Spleen (tissue), 7 donors: ENCODE measurements at regions not wholly inside any gene's neighbourhood (a gene's known extent, or its start where the extent isn't known, plus 50 kb on each side); places are given as distances from the start of the nearest gene placed in this dataset.

Experiments
- CTCF ChIP-seq, 11 experiments: fragments of 200-600 bp in 7 of 11; fragments of 450-650 bp in 4 of 11; sonication (generic) in 4 of 11; IDR thresholded peaks in 8 of 11; conservative IDR thresholded peaks in 3 of 11; 1 replicate in 7 of 11; 2 replicates in 4 of 11; pipeline versions ENCODE4 v1.4.0 to v1.8.0; 2016 to 2021; ENCODE audit warnings: antibody characterized with exemption in 11 of 11, inconsistent platforms in 4 of 11, mild to moderate bottlenecking in 1 of 11
- POLR2A ChIP-seq, 3 donors: fragments of 450-650 bp; IDR thresholded peaks; one replicate each; pipeline ENCODE4 v1.5.1; 2017; ENCODE audit warnings: antibody characterized with exemption in 3 of 3, mild to moderate bottlenecking in 1 of 3
- donor health status: DM: no; HTN: no; CAD: no; lungs with moderate emphysema.
- donor health status: DM: no; HTN: no; CAD: no.
- donor health status: DM: no; HTN: no; CAD: no.

GRCh38 chr4:29224911-29225310 is 1495.3 kb upstream of the PCDH7 start:
- no peak for TF ChIP-seq CTCF (IDR thresholded peaks at IDR 0.05 in 8 of 11, conservative IDR thresholded peaks at IDR 0.05 in 3 of 11)
- no peak for TF ChIP-seq POLR2A (IDR thresholded peaks at IDR 0.05)
